ENCODE measurements at regions not wholly inside any gene's neighbourhood (a gene's known extent, or its start where the extent isn't known, plus 50 kb on each side); places are given as distances from the start of the nearest gene placed in this dataset.

- Histone ChIP-seq H3K4me1 (ENCODE audit: control insufficient read depth, insufficient read depth, low read length) (no peaks in the 10 kb centered on the region), H3K9me3 (ENCODE audit: control insufficient read depth, insufficient read depth, low read depth, low read length) (no peaks in the 10 kb centered on the region), H3K36me3 (ENCODE audit: control insufficient read depth in 2 of 2, insufficient read depth in 1 of 2, low read length in 2 of 2) (no peaks in the 10 kb centered on the region), H3K4me3 (ENCODE audit: low read depth, low read length) (no peak overlapping the region), H3K27ac (ENCODE audit: extremely low read depth, low read depth, low read length) (no peak overlapping the region)
- TF ChIP-seq ZNF174 (tag by site-specific recombination; IDR thresholded peaks at IDR 0.05) (no peak), ZNF488 (tag by site-specific recombination; IDR thresholded peaks at IDR 0.05) (no peak), HOXA7 (CRISPR knock-in tag; IDR thresholded peaks at IDR 0.05; ENCODE audit: borderline replicate concordance) (no peak), FEZF1 (tag by site-specific recombination; IDR thresholded peaks at IDR 0.05) (no peak), ZNF324 (tag by site-specific recombination; IDR thresholded peaks at IDR 0.05) (no peak), ZNF707 (tag by site-specific recombination; IDR thresholded peaks at IDR 0.05) (no peak), ZFP3 (tag by site-specific recombination; IDR thresholded peaks at IDR 0.05; ENCODE audit: low read depth) (no peak), HOXC10 (CRISPR knock-in tag; IDR thresholded peaks at IDR 0.05) (no peak), ZSCAN4 (tag by site-specific recombination; IDR thresholded peaks at IDR 0.05) (no peak), ZNF132 (tag by site-specific recombination; IDR thresholded peaks at IDR 0.05; ENCODE audit: borderline replicate concordance) (no peak), TCF7L2 (IDR thresholded peaks at IDR 0.05; ENCODE audit: borderline replicate concordance, low read depth, low read length) (no peak), ZNF791 (tag by site-specific recombination; IDR thresholded peaks at IDR 0.05) (no peak), ZNF610 (tag by site-specific recombination; IDR thresholded peaks at IDR 0.05; ENCODE audit: borderline replicate concordance) (no peak), ZNF571 (tag by site-specific recombination; IDR thresholded peaks at IDR 0.05) (no peak), ZNF830 (tag by site-specific recombination; IDR thresholded peaks at IDR 0.05; ENCODE audit: low read depth) (no peak), ZBTB20 (tag by site-specific recombination; IDR thresholded peaks at IDR 0.05) (no peak), ZNF121 (tag by site-specific recombination; IDR thresholded peaks at IDR 0.05) (no peak), ZBTB44 (tag by site-specific recombination; IDR thresholded peaks at IDR 0.05) (no peak)
- POLR2A ChIA-PET: no interaction called here
- CTCF ChIA-PET: interaction anchor here (0.6 kb wide), 1 partner anchor 23 kb away, joined by 4 read pairs; no protein-coding TSS in a partner anchor
These were observed 94.3 kb downstream of the EFNB1 start for GRCh38 chrX:68923147-68923546.

- H3K4me3 ChIP-seq (ENCODE audit: low read depth, low read length): no peak overlapping the region
- no peaks in the 10 kb centered on the region for H3K9me3 ChIP-seq (ENCODE audit: control insufficient read depth, insufficient read depth, low read depth, low read length)
- ChIA-PET CTCF (interaction anchor here (0.6 kb wide), 1 partner anchor 609 kb away, joined by 3 read pairs; no protein-coding TSS in a partner anchor), POLR2A (interaction anchor here (3.1 kb wide), 1 partner anchor 94 kb away, joined by 9 read pairs; the partner anchor contains the start of gene EFNB1)
- no peak overlapping the region for H3K27ac ChIP-seq (ENCODE audit: extremely low read depth, low read depth, low read length)
- H3K36me3 ChIP-seq (ENCODE audit: control insufficient read depth in 2 of 2, insufficient read depth in 1 of 2, low read length in 2 of 2): no peaks in the 10 kb centered on the region
- no peaks in the 10 kb centered on the region for H3K4me1 ChIP-seq (ENCODE audit: control insufficient read depth, insufficient read depth, low read length)
- no peak for TF ChIP-seq ZNF692 (tag by site-specific recombination; IDR thresholded peaks at IDR 0.05)
- no peak for TF ChIP-seq SALL2 (tag by site-specific recombination; IDR thresholded peaks at IDR 0.05; ENCODE audit: borderline replicate concordance)
- TF ChIP-seq ZNF513 (tag by site-specific recombination; IDR thresholded peaks at IDR 0.05): no peak
- no peak for TF ChIP-seq ZNF155 (tag by site-specific recombination; IDR thresholded peaks at IDR 0.05)
- TF ChIP-seq MEIS1 (CRISPR knock-in tag; IDR thresholded peaks at IDR 0.05; ENCODE audit: borderline replicate concordance): no peak
- no peak for TF ChIP-seq ZNF433 (tag by site-specific recombination; IDR thresholded peaks at IDR 0.05; ENCODE audit: low read depth)
- no peak for TF ChIP-seq GLI2 (tag by site-specific recombination; IDR thresholded peaks at IDR 0.05; ENCODE audit: borderline replicate concordance, low read depth)
- no peak for TF ChIP-seq ZNF645 (tag by site-specific recombination; IDR thresholded peaks at IDR 0.05)
- no peak for TF ChIP-seq GLI4 (tag by site-specific recombination; IDR thresholded peaks at IDR 0.05)
- TF ChIP-seq ZNF776 (tag by site-specific recombination; IDR thresholded peaks at IDR 0.05; ENCODE audit: borderline replicate concordance): no peak
- TF ChIP-seq ZNF837 (tag by site-specific recombination; IDR thresholded peaks at IDR 0.05): no peak
- no peak for TF ChIP-seq ZNF473 (tag by site-specific recombination; IDR thresholded peaks at IDR 0.05)
These were observed 93.2 kb downstream of the EFNB1 start for GRCh38 chrX:68922013-68922412.

Measured in HEK293 (cell line).